Colonic mucosa (tissue), 4 donors: ENCODE measurements at regions not wholly inside any gene's neighbourhood (a gene's known extent, or its start where the extent isn't known, plus 50 kb on each side); places are given as distances from the start of the nearest gene placed in this dataset.

ENCODE experiments used
- DNase-seq: peaks from one replicate; pipeline ENCODE4 v3.0.0-alpha.2; 2020
- H3K27ac ChIP-seq: fragments of 200-600 bp; one replicate; pipeline ENCODE4 v1.8.0; 2021
- H3K27me3 ChIP-seq: fragments of 200-600 bp; one replicate; pipeline ENCODE4 v1.8.0; 2021
- H3K36me3 ChIP-seq: fragments of 200-600 bp; one replicate; pipeline ENCODE4 v1.8.0; 2021
- H3K4me1 ChIP-seq: fragments of 200-600 bp; one replicate; pipeline ENCODE4 v1.8.0; 2021; ENCODE audit warnings: mild to moderate bottlenecking
- H3K4me3 ChIP-seq: fragments of 200-600 bp; one replicate; pipeline ENCODE4 v1.8.0; 2021
- H3K9ac ChIP-seq, 2 donors: one replicate each; pipeline ENCODE4 v1.7.0; 2013; ENCODE audit warnings: control low read depth in 2 of 2, low read depth in 2 of 2, low read length in 2 of 2
- H3K9me3 ChIP-seq: fragments of 200-600 bp; one replicate; pipeline ENCODE4 v1.8.0; 2021
- intact Hi-C: fragments of 100-400 bp; cut with DNase I; formaldehyde crosslinking; loops from one replicate; pipeline ENCODE4 v1.14.1; 2022
- TF ChIP-seq, protein P1 (sequence below): fragments of 200-600 bp; IDR thresholded peaks from one replicate; pipeline ENCODE4 v1.8.0; 2022; ENCODE audit warnings: antibody characterized with exemption, mild to moderate bottlenecking
- donor health status: healthy.
- donor health status: DM: no; HTN: no; CAD: no.
- donor health status: DM: no; HTN: no; CAD: no.

DNA sequence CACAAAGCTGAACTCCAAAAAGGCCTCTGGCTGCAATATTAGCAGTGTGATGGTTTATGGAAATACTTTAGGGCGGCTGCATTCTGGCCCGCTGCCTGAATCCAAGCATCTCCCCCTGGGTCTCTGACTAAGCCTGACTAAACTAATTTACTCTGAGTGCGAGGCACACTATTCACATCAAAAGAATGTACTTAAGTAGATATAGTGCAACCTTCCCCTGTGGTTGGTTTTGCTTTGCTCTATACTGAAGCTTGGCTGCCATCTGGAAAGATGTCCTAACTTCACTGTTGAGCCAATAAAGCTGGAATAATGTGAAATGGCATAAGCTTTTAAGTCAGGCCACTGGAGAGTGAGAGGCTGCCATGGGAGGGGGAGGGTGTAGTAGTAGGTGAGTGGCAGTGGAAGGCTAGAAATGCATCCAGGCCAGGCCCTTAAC is 321.6 kb downstream of the AASDHPPT start:
- Histone ChIP-seq H3K9ac (no peak overlapping the region), H3K4me3 (no peak overlapping the region), H3K27ac (no peak overlapping the region), H3K9me3 (no peaks in the 10 kb centered on the region), H3K36me3 (no peaks in the 10 kb centered on the region), H3K27me3 (no peaks in the 10 kb centered on the region), H3K4me1 (no peaks in the 10 kb centered on the region)
- intact Hi-C loops: no loop called here
- TF ChIP-seq, protein P1, sequence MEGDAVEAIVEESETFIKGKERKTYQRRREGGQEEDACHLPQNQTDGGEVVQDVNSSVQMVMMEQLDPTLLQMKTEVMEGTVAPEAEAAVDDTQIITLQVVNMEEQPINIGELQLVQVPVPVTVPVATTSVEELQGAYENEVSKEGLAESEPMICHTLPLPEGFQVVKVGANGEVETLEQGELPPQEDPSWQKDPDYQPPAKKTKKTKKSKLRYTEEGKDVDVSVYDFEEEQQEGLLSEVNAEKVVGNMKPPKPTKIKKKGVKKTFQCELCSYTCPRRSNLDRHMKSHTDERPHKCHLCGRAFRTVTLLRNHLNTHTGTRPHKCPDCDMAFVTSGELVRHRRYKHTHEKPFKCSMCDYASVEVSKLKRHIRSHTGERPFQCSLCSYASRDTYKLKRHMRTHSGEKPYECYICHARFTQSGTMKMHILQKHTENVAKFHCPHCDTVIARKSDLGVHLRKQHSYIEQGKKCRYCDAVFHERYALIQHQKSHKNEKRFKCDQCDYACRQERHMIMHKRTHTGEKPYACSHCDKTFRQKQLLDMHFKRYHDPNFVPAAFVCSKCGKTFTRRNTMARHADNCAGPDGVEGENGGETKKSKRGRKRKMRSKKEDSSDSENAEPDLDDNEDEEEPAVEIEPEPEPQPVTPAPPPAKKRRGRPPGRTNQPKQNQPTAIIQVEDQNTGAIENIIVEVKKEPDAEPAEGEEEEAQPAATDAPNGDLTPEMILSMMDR: no peak
- no peak for DNase-seq

GRCh38 chr11:106399624-106400023 is 322.2 kb downstream of the AASDHPPT start:
- DNase-seq: no peak
- no peak overlapping the region for H3K9ac ChIP-seq
- H3K27ac ChIP-seq: no peak overlapping the region
- H3K36me3 ChIP-seq: no peaks in the 10 kb centered on the region
- no peaks in the 10 kb centered on the region for H3K4me1 ChIP-seq
- intact Hi-C loops: no loop called here
- no peaks in the 10 kb centered on the region for H3K27me3 ChIP-seq
- TF ChIP-seq, protein P1: no peak
- H3K4me3 ChIP-seq: no peak overlapping the region
- no peaks in the 10 kb centered on the region for H3K9me3 ChIP-seq

DNA sequence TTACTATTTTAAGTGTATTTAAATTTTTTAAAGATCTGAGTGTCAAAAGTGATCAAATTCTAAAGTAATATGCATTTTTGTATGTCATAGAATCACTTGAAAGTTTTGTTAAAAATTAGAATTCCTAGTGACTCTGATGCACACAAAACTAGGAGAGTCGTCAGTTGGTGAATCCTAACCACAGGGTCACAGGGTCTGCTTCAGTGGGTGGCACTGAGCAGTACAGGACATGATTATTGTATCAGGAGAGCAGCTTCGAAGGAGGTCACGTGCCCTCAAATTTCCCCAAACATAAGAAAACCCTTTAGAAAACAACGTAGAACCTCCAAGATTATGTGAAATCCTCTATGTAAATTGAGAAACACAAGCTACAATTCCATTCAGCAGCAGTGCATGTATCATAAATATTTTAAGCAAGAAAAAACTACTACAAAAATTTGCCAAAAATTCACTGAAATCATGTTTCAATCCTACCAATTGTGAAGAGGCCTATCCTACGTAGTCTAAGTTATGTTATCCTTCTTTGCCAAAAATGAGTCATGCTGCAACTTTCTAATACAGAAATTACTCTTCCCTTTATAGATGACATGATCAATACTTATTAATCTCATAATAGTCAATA is 323.6 kb downstream of the AASDHPPT start:
- no peak overlapping the region for H3K9ac ChIP-seq
- no peak overlapping the region for H3K27ac ChIP-seq
- no peaks in the 10 kb centered on the region for H3K9me3 ChIP-seq
- H3K4me3 ChIP-seq: no peak overlapping the region
- H3K36me3 ChIP-seq: no peaks in the 10 kb centered on the region
- no peaks in the 10 kb centered on the region for H3K27me3 ChIP-seq
- DNase-seq: no peak
- TF ChIP-seq, protein P1: no peak
- intact Hi-C loops: no loop called here
- H3K4me1 ChIP-seq: no peaks in the 10 kb centered on the region

GRCh38 chr11:106403751-106404150 is 326.3 kb downstream of the AASDHPPT start:
- TF ChIP-seq, protein P1: no peak
- Histone ChIP-seq H3K9me3 (no peaks in the 10 kb centered on the region), H3K4me3 (no peak overlapping the region), H3K4me1 (no peaks in the 10 kb centered on the region), H3K27ac (no peak overlapping the region), H3K36me3 (no peaks in the 10 kb centered on the region), H3K9ac (no peak overlapping the region), H3K27me3 (no peaks in the 10 kb centered on the region)
- DNase-seq: no peak
- intact Hi-C loops: no loop called here

GRCh38 chr11:106409222-106409621 is 331.8 kb downstream of the AASDHPPT start:
- H3K9ac ChIP-seq: no peak overlapping the region
- no peaks in the 10 kb centered on the region for H3K27me3 ChIP-seq
- H3K36me3 ChIP-seq: no peaks in the 10 kb centered on the region
- no peak overlapping the region for H3K4me3 ChIP-seq
- TF ChIP-seq, protein P1: no peak
- intact Hi-C loops: no loop called here
- DNase-seq: no peak
- no peaks in the 10 kb centered on the region for H3K9me3 ChIP-seq
- H3K27ac ChIP-seq: no peak overlapping the region
- H3K4me1 ChIP-seq: no peaks in the 10 kb centered on the region
